ENCODE measurements at regions not wholly inside any gene's neighbourhood (a gene's known extent, or its start where the extent isn't known, plus 50 kb on each side); places are given as distances from the start of the nearest gene placed in this dataset.

DNA sequence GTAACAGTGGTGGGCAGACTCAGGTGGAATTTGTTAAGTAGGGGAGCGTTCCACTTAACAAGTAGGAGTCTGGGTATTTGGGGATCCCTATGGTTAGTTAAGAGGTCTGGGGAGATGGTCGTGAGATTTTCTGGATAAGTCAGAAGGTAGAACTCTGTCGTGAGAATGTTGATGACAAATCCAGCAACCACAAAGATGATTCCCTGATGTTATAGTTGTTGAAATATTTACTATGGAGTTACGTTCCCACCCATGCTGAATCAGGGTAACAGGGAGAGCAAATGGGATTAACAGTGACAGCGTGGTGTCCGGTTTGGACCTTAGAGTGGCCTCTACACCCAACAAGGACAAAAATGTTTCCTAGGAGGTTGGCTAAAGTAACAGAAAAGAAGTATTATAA lies 110.8 kb downstream of the MFSD1 start (continued):
- TF ChIP-seq CHD4 (IDR thresholded peaks at IDR 0.05; ENCODE audit: insufficient read depth, insufficient replicate concordance, low read depth, low read length, poor library complexity, severe bottlenecking) (no peak), TARDBP (IDR thresholded peaks at IDR 0.05) (no peak)
- TF ChIP-seq, protein P1, sequence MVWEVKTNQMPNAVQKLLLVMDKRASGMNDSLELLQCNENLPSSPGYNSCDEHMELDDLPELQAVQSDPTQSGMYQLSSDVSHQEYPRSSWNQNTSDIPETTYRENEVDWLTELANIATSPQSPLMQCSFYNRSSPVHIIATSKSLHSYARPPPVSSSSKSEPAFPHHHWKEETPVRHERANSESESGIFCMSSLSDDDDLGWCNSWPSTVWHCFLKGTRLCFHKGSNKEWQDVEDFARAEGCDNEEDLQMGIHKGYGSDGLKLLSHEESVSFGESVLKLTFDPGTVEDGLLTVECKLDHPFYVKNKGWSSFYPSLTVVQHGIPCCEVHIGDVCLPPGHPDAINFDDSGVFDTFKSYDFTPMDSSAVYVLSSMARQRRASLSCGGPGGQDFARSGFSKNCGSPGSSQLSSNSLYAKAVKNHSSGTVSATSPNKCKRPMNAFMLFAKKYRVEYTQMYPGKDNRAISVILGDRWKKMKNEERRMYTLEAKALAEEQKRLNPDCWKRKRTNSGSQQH (CRISPR knock-in tag; IDR thresholded peaks at IDR 0.05): no peak

DNA sequence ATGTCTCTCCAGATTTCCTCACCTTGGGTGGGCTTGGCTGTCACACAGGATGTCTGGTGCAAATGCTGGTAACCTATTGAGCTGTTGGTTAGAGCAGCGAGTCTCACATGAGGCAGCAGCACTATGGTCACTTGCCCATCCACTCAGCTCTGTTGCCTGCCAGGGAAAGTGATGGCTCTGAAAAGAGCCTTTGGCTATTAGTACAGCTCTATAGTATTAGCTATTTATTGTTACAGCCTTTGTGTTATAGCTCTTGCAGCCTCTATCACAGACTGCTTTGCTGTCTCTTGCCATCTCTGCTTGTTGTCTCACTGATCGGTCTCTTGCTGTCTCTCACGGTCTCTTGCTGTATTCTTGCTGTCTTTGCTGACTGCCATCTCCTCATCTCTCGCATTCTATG lies 114.3 kb downstream of the MFSD1 start:
- TF ChIP-seq HNRNPK (IDR thresholded peaks at IDR 0.05; ENCODE audit: low read depth, low read length, poor library complexity, severe bottlenecking): no peak
- no peak for TF ChIP-seq EP300 (IDR thresholded peaks at IDR 0.05; ENCODE audit: low read length)
- no peak for TF ChIP-seq LEF1 (IDR thresholded peaks at IDR 0.05)
- WGBS (ENCODE audit: insufficient coverage, low coverage, missing lambda C conversion rate): 2% methylated on average over 4 of the region's 4 CpGs
- Histone ChIP-seq H3K9me3 (replicated peaks; ENCODE audit: control insufficient read depth, insufficient read depth, low read depth, low read length) (no peaks in the 10 kb centered on the region), H2AFZ (ENCODE audit: low read depth, low read length) (no peak overlapping the region), H4K20me1 (replicated peaks; ENCODE audit: control insufficient read depth, insufficient read depth, low read length) (no peaks in the 10 kb centered on the region), H3K79me2 (ENCODE audit: control insufficient read depth, insufficient read depth, low read length) (no peaks in the 10 kb centered on the region), H3K4me2 (ENCODE audit: insufficient read depth, low read length) (no peak overlapping the region), H3K36me3 (ENCODE audit: control insufficient read depth, insufficient read depth, low read length) (no peaks in the 10 kb centered on the region), H3K9me1 (ENCODE audit: control insufficient read depth, insufficient read depth, low read length) (no peaks in the 10 kb centered on the region), H3K27me3 (ENCODE audit: control insufficient read depth in 2 of 2, insufficient read depth in 2 of 2, low read length in 2 of 2) (no peaks in the 10 kb centered on the region), H3K9ac (ENCODE audit: insufficient read depth in 1 of 2, low read depth in 2 of 2, low read length in 2 of 2) (no peak overlapping the region), H3K4me3 (no peak overlapping the region), H3K4me1 (replicated peaks in 1 of 2; ENCODE audit: control insufficient read depth in 2 of 2, insufficient read depth in 2 of 2, low read length in 2 of 2) (no peaks in the 10 kb centered on the region), H3K27ac (ENCODE audit: extremely low read depth, low read depth, low read length) (no peak overlapping the region)
- intact Hi-C loops (cut with micrococcal nuclease) (no loop called here), in situ Hi-C loops (cut with MboI) (no loop called here)
- no peak for DNase-seq (ENCODE audit: extremely low read depth in 1 of 4, low spot score in 3 of 4)
- no peak for ATAC-seq
- FAIRE-seq: no peak
- ChIA-PET CTCF (ENCODE audit: low intra/inter-chr PET ratio) (no interaction called here), POLR2A (no interaction called here)
- BruUV-seq (replicated peaks): no TSS peak
